HT1080 (cell line): ENCODE measurements at regions not wholly inside any gene's neighbourhood (a gene's known extent, or its start where the extent isn't known, plus 50 kb on each side); places are given as distances from the start of the nearest gene placed in this dataset.
A peak's percentile ranks its signal among the peaks of the same experiment; 100 is the strongest.
"Not testable (repeated sequence)": the region's sequence is repeated elsewhere in the genome, so short reads cannot be mapped to it uniquely, and the experiment has no call there.

Experiments
- DNase-seq: peaks from one replicate; pipeline ENCODE4 v3.0.0-alpha.2; 2015; ENCODE audit warnings: low read depth

- no peak for DNase-seq
These were observed 121.1 kb upstream of the TEX13C start for GRCh38 chrX:125198546-125198945.

- no peak for DNase-seq
These were observed 117.0 kb upstream of the TEX13C start for GRCh38 chrX:125202591-125203248.

- DNase-seq, result no peak
These were observed 116.3 kb upstream of the TEX13C start for GRCh38 chrX:125203365-125203736.

GRCh38 chrX:125203737-125204578, 115.7 kb upstream of the TEX13C start:
- DNase-seq, result peak; percentile 76

- no peak for DNase-seq
These were observed 115.0 kb upstream of the TEX13C start for GRCh38 chrX:125204681-125205132.

- DNase-seq, result peak; percentile 85
These were observed 114.3 kb upstream of the TEX13C start for GRCh38 chrX:125205133-125205917.

GRCh38 chrX:125205918-125206665, 113.6 kb upstream of the TEX13C start:
- DNase-seq, result peak; percentile 55

- DNase-seq, result no peak
These were observed 109.5 kb upstream of the TEX13C start for GRCh38 chrX:125210146-125210545.

GRCh38 chrX:125219852-125220251, 99.8 kb upstream of the TEX13C start:
- DNase-seq, result no peak

GRCh38 chrX:125236955-125237354, 82.7 kb upstream of the TEX13C start:
- no peak for DNase-seq

- no peak for DNase-seq
These were observed 70.7 kb upstream of the TEX13C start for GRCh38 chrX:125248931-125249330.

GRCh38 chrX:125255759-125256158, 63.9 kb upstream of the TEX13C start:
- DNase-seq, result not testable (repeated sequence)

- DNase-seq, result no peak
These were observed 56.8 kb upstream of the TEX13C start for GRCh38 chrX:125262836-125263235.

- DNase-seq, result no peak
These were observed 53.5 kb upstream of the TEX13C start for GRCh38 chrX:125266153-125266660.
